ENCODE measurements at regions not wholly inside any gene's neighbourhood (a gene's known extent, or its start where the extent isn't known, plus 50 kb on each side); places are given as distances from the start of the nearest gene placed in this dataset.

DNA sequence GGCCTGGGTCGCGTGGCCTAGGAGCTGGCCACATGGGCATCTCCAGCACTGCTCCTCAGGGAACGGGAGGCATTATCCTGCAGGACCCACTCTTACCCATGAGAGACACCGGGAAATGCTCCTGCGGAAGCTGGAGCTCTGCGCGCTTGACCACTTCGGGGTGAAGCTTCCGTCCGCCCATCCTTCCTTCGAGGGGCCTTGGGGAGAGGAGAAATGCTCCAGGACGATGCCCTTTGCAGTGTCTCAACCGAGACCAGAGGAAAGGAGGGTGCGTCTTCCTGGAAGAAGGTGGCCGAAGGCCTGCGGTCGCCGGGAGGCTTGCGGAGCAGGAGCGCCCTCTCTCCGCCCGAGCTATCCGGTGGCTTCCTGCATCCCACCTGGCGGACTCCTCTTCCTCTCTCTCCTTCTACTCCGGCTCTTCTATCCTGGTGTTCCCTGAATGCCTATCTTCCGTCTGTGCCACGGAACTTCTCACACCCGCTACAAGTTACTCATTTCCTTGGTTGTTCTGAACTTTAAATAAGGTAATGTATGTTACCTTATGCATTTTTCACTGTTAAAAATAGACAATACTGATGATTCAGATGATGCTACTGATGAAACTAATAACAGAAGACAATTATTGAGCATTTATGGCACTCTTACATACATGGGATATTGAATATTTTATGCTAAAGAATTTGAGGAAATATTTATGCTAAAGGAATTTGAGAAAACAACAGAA lies 91.4 kb downstream of the PRKAB2 start:
- TF ChIP-seq, protein P1, sequence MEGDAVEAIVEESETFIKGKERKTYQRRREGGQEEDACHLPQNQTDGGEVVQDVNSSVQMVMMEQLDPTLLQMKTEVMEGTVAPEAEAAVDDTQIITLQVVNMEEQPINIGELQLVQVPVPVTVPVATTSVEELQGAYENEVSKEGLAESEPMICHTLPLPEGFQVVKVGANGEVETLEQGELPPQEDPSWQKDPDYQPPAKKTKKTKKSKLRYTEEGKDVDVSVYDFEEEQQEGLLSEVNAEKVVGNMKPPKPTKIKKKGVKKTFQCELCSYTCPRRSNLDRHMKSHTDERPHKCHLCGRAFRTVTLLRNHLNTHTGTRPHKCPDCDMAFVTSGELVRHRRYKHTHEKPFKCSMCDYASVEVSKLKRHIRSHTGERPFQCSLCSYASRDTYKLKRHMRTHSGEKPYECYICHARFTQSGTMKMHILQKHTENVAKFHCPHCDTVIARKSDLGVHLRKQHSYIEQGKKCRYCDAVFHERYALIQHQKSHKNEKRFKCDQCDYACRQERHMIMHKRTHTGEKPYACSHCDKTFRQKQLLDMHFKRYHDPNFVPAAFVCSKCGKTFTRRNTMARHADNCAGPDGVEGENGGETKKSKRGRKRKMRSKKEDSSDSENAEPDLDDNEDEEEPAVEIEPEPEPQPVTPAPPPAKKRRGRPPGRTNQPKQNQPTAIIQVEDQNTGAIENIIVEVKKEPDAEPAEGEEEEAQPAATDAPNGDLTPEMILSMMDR (IDR thresholded peaks at IDR 0.05; ENCODE audit: low read depth, low read length, missing input control): no peak
- TF ChIP-seq GABPA (IDR thresholded peaks at IDR 0.05 in 1 of 2, conservative IDR thresholded peaks at IDR 0.05 in 1 of 2) (no peak), YY1 (IDR thresholded peaks at IDR 0.05) (no peak), FOXA1 (IDR thresholded peaks at IDR 0.05) (no peak), TAF1 (conservative IDR thresholded peaks at IDR 0.05) (no peak), SP1 (IDR thresholded peaks at IDR 0.05) (no peak)
- TF ChIP-seq, protein P2, sequence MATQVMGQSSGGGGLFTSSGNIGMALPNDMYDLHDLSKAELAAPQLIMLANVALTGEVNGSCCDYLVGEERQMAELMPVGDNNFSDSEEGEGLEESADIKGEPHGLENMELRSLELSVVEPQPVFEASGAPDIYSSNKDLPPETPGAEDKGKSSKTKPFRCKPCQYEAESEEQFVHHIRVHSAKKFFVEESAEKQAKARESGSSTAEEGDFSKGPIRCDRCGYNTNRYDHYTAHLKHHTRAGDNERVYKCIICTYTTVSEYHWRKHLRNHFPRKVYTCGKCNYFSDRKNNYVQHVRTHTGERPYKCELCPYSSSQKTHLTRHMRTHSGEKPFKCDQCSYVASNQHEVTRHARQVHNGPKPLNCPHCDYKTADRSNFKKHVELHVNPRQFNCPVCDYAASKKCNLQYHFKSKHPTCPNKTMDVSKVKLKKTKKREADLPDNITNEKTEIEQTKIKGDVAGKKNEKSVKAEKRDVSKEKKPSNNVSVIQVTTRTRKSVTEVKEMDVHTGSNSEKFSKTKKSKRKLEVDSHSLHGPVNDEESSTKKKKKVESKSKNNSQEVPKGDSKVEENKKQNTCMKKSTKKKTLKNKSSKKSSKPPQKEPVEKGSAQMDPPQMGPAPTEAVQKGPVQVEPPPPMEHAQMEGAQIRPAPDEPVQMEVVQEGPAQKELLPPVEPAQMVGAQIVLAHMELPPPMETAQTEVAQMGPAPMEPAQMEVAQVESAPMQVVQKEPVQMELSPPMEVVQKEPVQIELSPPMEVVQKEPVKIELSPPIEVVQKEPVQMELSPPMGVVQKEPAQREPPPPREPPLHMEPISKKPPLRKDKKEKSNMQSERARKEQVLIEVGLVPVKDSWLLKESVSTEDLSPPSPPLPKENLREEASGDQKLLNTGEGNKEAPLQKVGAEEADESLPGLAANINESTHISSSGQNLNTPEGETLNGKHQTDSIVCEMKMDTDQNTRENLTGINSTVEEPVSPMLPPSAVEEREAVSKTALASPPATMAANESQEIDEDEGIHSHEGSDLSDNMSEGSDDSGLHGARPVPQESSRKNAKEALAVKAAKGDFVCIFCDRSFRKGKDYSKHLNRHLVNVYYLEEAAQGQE (IDR thresholded peaks at IDR 0.05): no peak
- TF ChIP-seq, protein P3, sequence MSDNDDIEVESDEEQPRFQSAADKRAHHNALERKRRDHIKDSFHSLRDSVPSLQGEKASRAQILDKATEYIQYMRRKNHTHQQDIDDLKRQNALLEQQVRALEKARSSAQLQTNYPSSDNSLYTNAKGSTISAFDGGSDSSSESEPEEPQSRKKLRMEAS (IDR thresholded peaks at IDR 0.05): no peak
